SK-N-SH treated with all-trans-retinoic acid at 6 μM for 48 hours (cell line): ENCODE measurements at regions not wholly inside any gene's neighbourhood (a gene's known extent, or its start where the extent isn't known, plus 50 kb on each side); places are given as distances from the start of the nearest gene placed in this dataset.

Source experiments
- ATAC-seq: fragments of 200-7000 bp; cut with Tn5 transposase; 3 replicates; pipeline ENCODE4 v1.9.1; 2020; ENCODE audit warnings: mild to moderate bottlenecking, moderate library complexity
- ARNTL ChIP-seq: fragments of 450-650 bp; formaldehyde crosslinking; IDR thresholded peaks from 2 replicates; pipeline ENCODE4 v1.5.0; 2020; ENCODE audit warnings: low read depth, mild to moderate bottlenecking, moderate library complexity, borderline replicate concordance
- BACH2 ChIP-seq: fragments of 250-450 bp; sonication (Bioruptor Pico); IDR thresholded peaks from 2 replicates; pipeline ENCODE4 v1.9.0; 2021; ENCODE audit warnings: mild to moderate bottlenecking, borderline replicate concordance
- CSDC2 ChIP-seq: fragments of 250-450 bp; sonication (Bioruptor Pico); IDR thresholded peaks from 2 replicates; pipeline ENCODE4 v1.5.0; 2020; ENCODE audit warnings: mild to moderate bottlenecking, moderate library complexity
- CSRNP3 ChIP-seq: fragments of 250-450 bp; sonication (Bioruptor Pico); IDR thresholded peaks from 2 replicates; pipeline ENCODE4 v1.5.1; 2021; ENCODE audit warnings: mild to moderate bottlenecking, moderate library complexity
- ESRRG ChIP-seq: fragments of 250-450 bp; sonication (Bioruptor Pico); IDR thresholded peaks from 2 replicates; pipeline ENCODE4 v1.6.1; 2021; ENCODE audit warnings: mild to moderate bottlenecking
- GLIS3 ChIP-seq: fragments of 250-450 bp; sonication (Bioruptor Pico); IDR thresholded peaks from 2 replicates; pipeline ENCODE4 v1.5.0; 2020; ENCODE audit warnings: mild to moderate bottlenecking, moderate library complexity
- ISL1 ChIP-seq: fragments of 250-450 bp; sonication (Bioruptor Pico); IDR thresholded peaks from 2 replicates; pipeline ENCODE4 v2.1.2; 2022; ENCODE audit warnings: mild to moderate bottlenecking, moderate library complexity
- OSR1 ChIP-seq: fragments of 250-450 bp; sonication (Bioruptor Pico); IDR thresholded peaks from 2 replicates; pipeline ENCODE4 v1.8.0; 2022; ENCODE audit warnings: moderate library complexity, mild to moderate bottlenecking, inconsistent platforms
- PATZ1 ChIP-seq: fragments of 250-450 bp; sonication (Bioruptor Pico); IDR thresholded peaks from 2 replicates; pipeline ENCODE4 v1.8.0; 2020; ENCODE audit warnings: mild to moderate bottlenecking, moderate library complexity, borderline replicate concordance
- POU6F1 ChIP-seq: fragments of 250-450 bp; sonication (Bioruptor Pico); IDR thresholded peaks from 2 replicates; pipeline ENCODE4 v1.8.0; 2021; ENCODE audit warnings: low read depth, mild to moderate bottlenecking, moderate library complexity, borderline replicate concordance
- PPARA ChIP-seq: fragments of 250-450 bp; sonication (Bioruptor Pico); IDR thresholded peaks from 2 replicates; pipeline ENCODE4 v1.5.0; 2020; ENCODE audit warnings: mild to moderate bottlenecking, borderline replicate concordance
- RARB ChIP-seq: fragments of 250-450 bp; sonication (Bioruptor Pico); IDR thresholded peaks from 2 replicates; pipeline ENCODE4 v1.8.0; 2021; ENCODE audit warnings: mild to moderate bottlenecking, moderate library complexity
- SNAI2 ChIP-seq: fragments of 250-450 bp; sonication (Bioruptor Pico); IDR thresholded peaks from 2 replicates; pipeline ENCODE4 v1.5.0; 2020; ENCODE audit warnings: mild to moderate bottlenecking, moderate library complexity
- TOX ChIP-seq: fragments of 250-450 bp; sonication (Bioruptor Pico); IDR thresholded peaks from 2 replicates; pipeline ENCODE4 v1.8.0; 2021; ENCODE audit warnings: mild to moderate bottlenecking, moderate library complexity, borderline replicate concordance
- TSHZ2 ChIP-seq: fragments of 250-450 bp; sonication (Bioruptor Pico); IDR thresholded peaks from 2 replicates; pipeline ENCODE4 v1.5.0; 2020; ENCODE audit warnings: mild to moderate bottlenecking, moderate library complexity
- ZC3H10 ChIP-seq: fragments of 250-450 bp; sonication (Bioruptor Pico); IDR thresholded peaks from 2 replicates; pipeline ENCODE4 v1.5.1; 2021; ENCODE audit warnings: mild to moderate bottlenecking, moderate library complexity
- ZFP30 ChIP-seq: fragments of 450-650 bp; formaldehyde crosslinking; IDR thresholded peaks from 2 replicates; pipeline ENCODE4 v1.5.0; 2022; ENCODE audit warnings: mild to moderate bottlenecking, moderate library complexity
- ZNF565 ChIP-seq: fragments of 450-650 bp; formaldehyde crosslinking; conservative IDR thresholded peaks from 2 replicates; pipeline ENCODE4 v1.5.0; 2020; ENCODE audit warnings: low read depth, mild to moderate bottlenecking, moderate library complexity
- ZNF70 ChIP-seq: fragments of 450-650 bp; formaldehyde crosslinking; IDR thresholded peaks from 2 replicates; pipeline ENCODE4 v1.5.0; 2020; ENCODE audit warnings: mild to moderate bottlenecking, moderate library complexity
- TF ChIP-seq, protein P1 (sequence below): fragments of 250-450 bp; sonication (Bioruptor Pico); IDR thresholded peaks from 2 replicates; pipeline ENCODE4 v1.5.1; 2020; ENCODE audit warnings: low read depth, mild to moderate bottlenecking, moderate library complexity

DNA sequence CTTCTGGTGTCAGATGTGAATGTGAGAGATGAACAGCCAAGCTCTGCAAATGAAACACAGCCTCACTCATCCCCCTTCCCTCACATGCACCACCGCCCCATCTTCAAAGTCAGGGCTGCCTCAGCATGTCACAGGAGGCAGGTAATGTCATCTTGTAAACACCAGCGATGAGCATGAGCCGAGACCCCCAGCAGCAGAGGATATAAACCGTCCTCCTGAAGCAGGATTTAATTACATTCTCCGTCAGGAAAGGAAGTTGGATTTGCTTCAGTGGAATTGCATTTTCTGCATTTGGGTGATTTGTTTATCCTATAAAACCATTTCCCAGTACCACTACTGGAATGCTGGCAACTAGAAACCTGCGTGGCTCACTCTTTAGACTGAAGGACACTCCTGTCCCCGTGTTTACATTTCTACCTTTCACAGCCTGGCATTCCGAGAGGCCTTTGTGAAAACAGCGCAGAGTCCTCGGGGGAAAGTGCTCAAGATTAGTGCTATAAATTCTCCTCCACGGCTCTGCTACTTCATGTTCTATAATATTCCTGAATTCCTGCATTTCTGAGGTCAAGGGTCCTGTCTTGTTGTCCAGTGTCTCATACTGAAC is 619.2 kb downstream of the IRS1 start:
- TF ChIP-seq TOX (CRISPR knock-in tag): no peak
- no peak for TF ChIP-seq ESRRG (CRISPR knock-in tag)
- no peak for TF ChIP-seq ISL1 (CRISPR knock-in tag)
- no peak for TF ChIP-seq ZFP30 (CRISPR knock-in tag)
- no peak for TF ChIP-seq ZNF565 (CRISPR knock-in tag)
- TF ChIP-seq BACH2 (CRISPR knock-in tag): no peak
- no peak for TF ChIP-seq PPARA (CRISPR knock-in tag)
- no peak for TF ChIP-seq POU6F1 (CRISPR knock-in tag)
- no peak for TF ChIP-seq ARNTL (CRISPR knock-in tag)
- TF ChIP-seq OSR1 (CRISPR knock-in tag): no peak
- no peak for TF ChIP-seq TSHZ2
- TF ChIP-seq GLIS3 (CRISPR knock-in tag): no peak
- TF ChIP-seq ZNF70 (CRISPR knock-in tag): no peak
- TF ChIP-seq RARB (CRISPR knock-in tag): no peak
- no peak for TF ChIP-seq CSDC2 (CRISPR knock-in tag)

GRCh38 chr2:226179010-226179409 is 620.6 kb downstream of the IRS1 start:
- ATAC-seq: no peak
- TF ChIP-seq ISL1 (CRISPR knock-in tag) (no peak), TOX (CRISPR knock-in tag) (no peak), SNAI2 (CRISPR knock-in tag) (no peak), OSR1 (CRISPR knock-in tag) (no peak), CSRNP3 (CRISPR knock-in tag) (no peak), ZFP30 (CRISPR knock-in tag) (no peak), PATZ1 (CRISPR knock-in tag) (no peak), TSHZ2 (no peak), ZC3H10 (CRISPR knock-in tag) (no peak), GLIS3 (CRISPR knock-in tag) (no peak), POU6F1 (CRISPR knock-in tag) (no peak), ZNF565 (CRISPR knock-in tag) (no peak), RARB (CRISPR knock-in tag) (no peak), ZNF70 (CRISPR knock-in tag) (no peak), BACH2 (CRISPR knock-in tag) (no peak), ESRRG (CRISPR knock-in tag) (no peak)
- TF ChIP-seq, protein P1, sequence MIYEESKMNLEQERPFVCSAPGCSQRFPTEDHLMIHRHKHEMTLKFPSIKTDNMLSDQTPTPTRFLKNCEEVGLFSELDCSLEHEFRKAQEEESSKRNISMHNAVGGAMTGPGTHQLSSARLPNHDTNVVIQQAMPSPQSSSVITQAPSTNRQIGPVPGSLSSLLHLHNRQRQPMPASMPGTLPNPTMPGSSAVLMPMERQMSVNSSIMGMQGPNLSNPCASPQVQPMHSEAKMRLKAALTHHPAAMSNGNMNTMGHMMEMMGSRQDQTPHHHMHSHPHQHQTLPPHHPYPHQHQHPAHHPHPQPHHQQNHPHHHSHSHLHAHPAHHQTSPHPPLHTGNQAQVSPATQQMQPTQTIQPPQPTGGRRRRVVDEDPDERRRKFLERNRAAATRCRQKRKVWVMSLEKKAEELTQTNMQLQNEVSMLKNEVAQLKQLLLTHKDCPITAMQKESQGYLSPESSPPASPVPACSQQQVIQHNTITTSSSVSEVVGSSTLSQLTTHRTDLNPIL: no peak

More for the DNA sequence above, 619.2 kb downstream of the IRS1 start:
- no peak for ATAC-seq
